ENCODE measurements at regions not wholly inside any gene's neighbourhood (a gene's known extent, or its start where the extent isn't known, plus 50 kb on each side); places are given as distances from the start of the nearest gene placed in this dataset.

- H3K4me1 Mint-ChIP-seq (ENCODE audit: insufficient read depth, unreplicated experiment), result no peaks in the 10 kb centered on the region
- DNase-seq (ENCODE audit: unreplicated experiment), result no peak
- no peak overlapping the region for H3K27ac Mint-ChIP-seq (ENCODE audit: low read depth, unreplicated experiment)
- H3K27me3 Mint-ChIP-seq (ENCODE audit: insufficient read depth, unreplicated experiment), result no peaks in the 10 kb centered on the region
- no peak for TF ChIP-seq CTCF (IDR thresholded peaks at IDR 0.05; ENCODE audit: unreplicated experiment)
- POLR2A ChIA-PET, result no interaction called here
- no TSS peak for BruUV-seq (replicated peaks)
- H3K9me3 Mint-ChIP-seq (ENCODE audit: unreplicated experiment), result no peaks in the 10 kb centered on the region
- no peak overlapping the region for H3K4me3 Mint-ChIP-seq (ENCODE audit: unreplicated experiment)
- CTCF ChIA-PET, result no interaction called here
- no peaks in the 10 kb centered on the region for H3K36me3 Mint-ChIP-seq (ENCODE audit: insufficient read depth, unreplicated experiment)
- intact Hi-C loops (cut with micrococcal nuclease), result no loop called here
These were observed 107.3 kb upstream of the IER5L start for GRCh38 chr9:129285382-129285781.

- intact Hi-C loops (cut with micrococcal nuclease), result no loop called here
- Mint-ChIP-seq H3K36me3 (ENCODE audit: insufficient read depth, unreplicated experiment) (no peaks in the 10 kb centered on the region), H3K27ac (ENCODE audit: low read depth, unreplicated experiment) (no peak overlapping the region), H3K4me1 (ENCODE audit: insufficient read depth, unreplicated experiment) (no peaks in the 10 kb centered on the region), H3K9me3 (ENCODE audit: unreplicated experiment) (no peaks in the 10 kb centered on the region), H3K27me3 (ENCODE audit: insufficient read depth, unreplicated experiment) (no peaks in the 10 kb centered on the region), H3K4me3 (ENCODE audit: unreplicated experiment) (no peak overlapping the region)
- no peak for DNase-seq (ENCODE audit: unreplicated experiment)
- BruUV-seq (replicated peaks), result no TSS peak
- TF ChIP-seq CTCF (IDR thresholded peaks at IDR 0.05; ENCODE audit: unreplicated experiment), result no peak
- POLR2A ChIA-PET, result no interaction called here
- CTCF ChIA-PET, result no interaction called here
These were observed 106.7 kb upstream of the IER5L start for GRCh38 chr9:129284607-129285291.

GRCh38 chr9:129283705-129284606 is 105.9 kb upstream of the IER5L start:
- H3K36me3 Mint-ChIP-seq (ENCODE audit: insufficient read depth, unreplicated experiment), result no peaks in the 10 kb centered on the region
- no peaks in the 10 kb centered on the region for H3K9me3 Mint-ChIP-seq (ENCODE audit: unreplicated experiment)
- H3K27ac Mint-ChIP-seq (ENCODE audit: low read depth, unreplicated experiment), result no peak overlapping the region
- H3K4me3 Mint-ChIP-seq (ENCODE audit: unreplicated experiment), result no peak overlapping the region
- intact Hi-C loops (cut with micrococcal nuclease), result no loop called here
- TF ChIP-seq CTCF (IDR thresholded peaks at IDR 0.05; ENCODE audit: unreplicated experiment), result no peak
- CTCF ChIA-PET, result no interaction called here
- H3K4me1 Mint-ChIP-seq (ENCODE audit: insufficient read depth, unreplicated experiment), result no peaks in the 10 kb centered on the region
- POLR2A ChIA-PET, result no interaction called here
- no TSS peak for BruUV-seq (replicated peaks)
- H3K27me3 Mint-ChIP-seq (ENCODE audit: insufficient read depth, unreplicated experiment), result no peaks in the 10 kb centered on the region
- no peak for DNase-seq (ENCODE audit: unreplicated experiment)

- CTCF ChIA-PET, result no interaction called here
- H3K27ac Mint-ChIP-seq (ENCODE audit: low read depth, unreplicated experiment), result no peak overlapping the region
- BruUV-seq (replicated peaks), result no TSS peak
- no peak for DNase-seq (ENCODE audit: unreplicated experiment)
- POLR2A ChIA-PET, result no interaction called here
- peaks cover 5% of the 10 kb centered on the region for H3K4me1 Mint-ChIP-seq (ENCODE audit: insufficient read depth, unreplicated experiment)
- H3K4me3 Mint-ChIP-seq (ENCODE audit: unreplicated experiment), result no peak overlapping the region
- no peaks in the 10 kb centered on the region for H3K27me3 Mint-ChIP-seq (ENCODE audit: insufficient read depth, unreplicated experiment)
- peaks cover 5% of the 10 kb centered on the region for H3K36me3 Mint-ChIP-seq (ENCODE audit: insufficient read depth, unreplicated experiment)
- TF ChIP-seq CTCF (IDR thresholded peaks at IDR 0.05; ENCODE audit: unreplicated experiment), result no peak
- intact Hi-C loops (cut with micrococcal nuclease), result no loop called here
- no peaks in the 10 kb centered on the region for H3K9me3 Mint-ChIP-seq (ENCODE audit: unreplicated experiment)
These were observed 105.2 kb upstream of the IER5L start for GRCh38 chr9:129283291-129283691.

Data from MCF 10A (cell line).